ENCODE measurements at regions not wholly inside any gene's neighbourhood (a gene's known extent, or its start where the extent isn't known, plus 50 kb on each side); places are given as distances from the start of the nearest gene placed in this dataset.

- TF ChIP-seq CTCF (IDR thresholded peaks at IDR 0.05; ENCODE audit: low read depth, low read length) (no peak), POLR2A (IDR thresholded peaks at IDR 0.05; ENCODE audit: extremely low read depth, insufficient read length) (no peak), MYC (IDR thresholded peaks at IDR 0.05; ENCODE audit: low read depth, low read length) (no peak)
These were observed 515.1 kb downstream of the FRK start for GRCh38 chr6:115545672-115545986.

All from NB4 (cell line).